ENCODE measurements at regions not wholly inside any gene's neighbourhood (a gene's known extent, or its start where the extent isn't known, plus 50 kb on each side); places are given as distances from the start of the nearest gene placed in this dataset.
"Not testable (repeated sequence)": the region's sequence is repeated elsewhere in the genome, so short reads cannot be mapped to it uniquely, and the experiment has no call there.

- DNase-seq: no peak
Measured at GRCh38 chr17:20771104-20771503, 191.6 kb downstream of the CDRT15L2 start.

GRCh38 chr17:20774472-20775135 lies 195.1 kb downstream of the CDRT15L2 start:
- no peak for DNase-seq

DNA sequence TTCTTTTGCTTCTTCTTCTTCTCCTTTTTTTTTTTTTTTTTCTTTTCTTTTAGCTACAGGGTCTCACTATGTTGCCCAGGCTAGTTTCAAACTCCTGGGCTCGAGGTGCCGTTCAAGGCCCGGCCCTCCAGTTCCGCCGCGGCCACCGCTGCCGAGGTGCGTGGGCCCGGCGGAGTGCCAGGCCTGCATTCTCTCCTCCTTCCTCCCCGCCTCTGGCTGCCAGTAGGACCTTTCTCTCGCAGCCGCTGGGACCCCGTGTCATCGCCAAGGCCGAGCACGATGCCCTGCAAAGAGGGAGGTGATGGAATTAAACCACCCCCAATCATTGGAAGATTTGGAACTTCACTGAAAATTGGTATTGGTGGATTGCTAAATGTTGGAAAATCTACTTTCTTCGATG lies 195.8 kb downstream of the CDRT15L2 start:
- no peak for DNase-seq

GRCh38 chr17:20779521-20779920 lies 200.0 kb downstream of the CDRT15L2 start:
- DNase-seq: no peak

DNA sequence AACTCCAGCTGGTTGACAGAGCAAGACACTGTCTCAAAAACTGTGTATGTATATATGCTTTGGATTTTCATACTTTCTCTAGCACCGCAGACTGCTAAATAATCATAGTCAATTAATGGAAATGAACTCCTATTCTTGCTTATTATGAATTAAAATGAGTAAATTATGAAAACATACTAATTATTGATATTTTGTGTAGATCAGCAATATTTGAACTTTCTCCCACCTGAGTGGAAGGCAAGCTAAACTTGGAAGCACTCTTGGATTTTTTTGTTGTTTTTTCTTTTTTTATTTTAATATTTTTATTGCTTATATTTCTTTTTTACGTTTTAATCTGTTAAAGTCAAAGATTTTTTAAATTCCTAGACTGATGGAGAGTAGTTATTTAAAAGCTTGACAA lies 201.7 kb downstream of the CDRT15L2 start:
- no peak for DNase-seq

GRCh38 chr17:20781869-20782268 lies 202.3 kb downstream of the CDRT15L2 start:
- not testable (repeated sequence) for DNase-seq

DNA sequence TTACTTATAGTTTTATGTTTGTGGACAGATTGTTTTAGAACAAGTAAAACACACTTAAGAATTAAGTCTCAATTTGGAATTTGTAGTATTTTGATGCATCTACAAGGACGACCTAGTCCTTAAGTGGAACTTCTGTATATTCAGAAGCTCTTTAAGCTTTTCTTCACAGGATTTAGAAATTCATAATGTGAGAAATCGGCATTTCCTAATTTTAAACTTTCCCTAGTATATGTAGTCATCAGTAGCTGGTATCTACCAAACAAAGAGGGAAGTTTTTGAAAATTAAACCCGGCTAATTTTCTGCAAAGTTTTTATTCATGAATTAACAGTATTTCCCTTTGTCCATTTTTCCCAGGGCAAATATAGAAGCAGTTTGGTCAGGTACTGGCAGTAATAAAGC lies 203.6 kb downstream of the CDRT15L2 start:
- DNase-seq: no peak

DNA sequence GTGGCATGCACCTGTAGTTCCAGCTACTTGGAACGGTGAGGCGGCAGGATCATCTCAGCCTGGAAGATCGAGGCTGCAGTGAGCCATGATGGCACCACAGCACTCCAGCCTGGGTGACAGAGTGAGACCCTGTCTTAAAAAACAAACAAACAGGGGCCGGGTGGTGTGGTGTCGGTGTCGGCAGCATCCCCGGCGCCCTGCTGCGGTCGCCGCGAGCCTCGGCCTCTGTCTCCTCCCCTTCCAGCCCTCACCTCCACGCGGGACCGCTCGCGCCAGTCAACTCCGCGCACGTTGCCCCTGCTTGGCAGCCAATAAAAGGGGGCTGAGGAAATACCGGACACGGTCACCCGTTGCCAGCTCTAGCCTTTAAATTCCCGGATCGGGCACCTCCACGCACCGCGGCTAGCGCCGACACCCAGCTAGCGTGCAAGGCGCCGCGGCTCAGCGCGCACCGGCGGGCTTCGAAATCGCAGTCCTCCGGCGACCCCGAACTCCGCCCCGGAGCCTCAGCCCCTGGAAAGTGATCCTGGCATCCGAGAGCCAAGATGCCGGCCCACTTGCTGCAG lies 204.7 kb downstream of the CDRT15L2 start:
- DNase-seq: no peak

- no peak for DNase-seq
Measured at GRCh38 chr17:20787281-20787680, 207.8 kb downstream of the CDRT15L2 start.

- DNase-seq: no peak
Measured at GRCh38 chr17:20791626-20792025, 212.1 kb downstream of the CDRT15L2 start.

- DNase-seq: not testable (repeated sequence)
Measured at GRCh38 chr17:20794532-20794931, 215.0 kb downstream of the CDRT15L2 start.

- DNase-seq: no peak
Measured at GRCh38 chr17:20797292-20797691, 217.8 kb downstream of the CDRT15L2 start.

DNA sequence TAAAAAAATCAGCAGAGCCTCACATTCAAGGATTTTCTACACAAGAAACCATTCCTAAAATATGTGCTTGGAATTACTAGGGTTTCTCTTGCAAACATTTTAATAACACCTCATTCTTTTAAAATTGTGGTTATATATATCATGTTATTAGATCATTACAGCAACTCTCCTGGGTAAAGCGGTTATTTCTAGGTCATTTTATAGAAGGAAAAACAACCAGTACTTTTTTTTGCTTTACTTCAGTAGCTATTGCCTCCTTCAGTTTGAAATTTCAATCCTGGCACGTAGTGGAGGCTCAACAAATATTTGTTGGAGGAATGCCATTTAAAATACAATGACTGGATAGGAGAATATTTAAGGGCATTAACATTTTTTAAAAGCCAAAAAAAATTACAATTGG lies 220.6 kb downstream of the CDRT15L2 start:
- DNase-seq: no peak

DNA sequence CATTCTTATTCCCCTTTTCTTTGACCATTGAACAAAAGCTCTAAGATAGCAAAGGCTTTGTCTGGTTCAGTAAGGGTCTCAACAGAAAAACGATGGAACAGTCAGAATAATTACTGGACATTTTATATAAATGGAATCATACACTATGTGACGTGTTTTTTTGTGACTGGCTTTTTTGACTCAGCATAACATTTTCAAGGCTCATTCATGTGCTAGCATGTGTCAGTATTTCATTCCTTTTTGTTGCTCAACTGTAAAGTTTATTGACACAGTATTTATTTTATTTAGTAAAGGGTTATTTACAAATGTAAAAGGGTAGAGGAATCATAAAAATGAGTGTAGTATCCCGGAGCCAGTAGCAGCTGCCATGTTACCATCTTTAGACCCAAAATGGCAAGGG lies 226.2 kb downstream of the CDRT15L2 start:
- DNase-seq: no peak

- not testable (repeated sequence) for DNase-seq
Measured at GRCh38 chr17:20807566-20807965, 228.0 kb downstream of the CDRT15L2 start.

DNA sequence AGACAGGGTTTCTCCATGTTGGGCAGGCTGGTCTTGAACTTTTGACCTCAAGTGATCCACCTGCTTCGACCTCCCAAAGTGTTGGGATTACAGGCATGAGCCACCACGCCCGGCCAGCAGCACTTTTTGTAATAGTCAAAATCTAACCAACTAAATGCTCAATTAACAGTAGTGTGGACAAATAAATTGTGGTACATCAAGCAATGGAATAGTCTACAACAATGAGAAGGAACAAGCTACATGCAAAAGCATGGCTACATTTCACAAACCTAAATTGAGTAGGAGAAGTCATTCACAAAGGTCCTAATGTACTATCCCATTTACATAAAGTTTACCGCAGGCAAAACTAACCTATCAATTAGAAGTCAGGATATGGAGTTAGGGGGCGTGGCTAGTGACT lies 227.4 kb downstream of the USP22 start:
- not testable (repeated sequence) for DNase-seq

DNA sequence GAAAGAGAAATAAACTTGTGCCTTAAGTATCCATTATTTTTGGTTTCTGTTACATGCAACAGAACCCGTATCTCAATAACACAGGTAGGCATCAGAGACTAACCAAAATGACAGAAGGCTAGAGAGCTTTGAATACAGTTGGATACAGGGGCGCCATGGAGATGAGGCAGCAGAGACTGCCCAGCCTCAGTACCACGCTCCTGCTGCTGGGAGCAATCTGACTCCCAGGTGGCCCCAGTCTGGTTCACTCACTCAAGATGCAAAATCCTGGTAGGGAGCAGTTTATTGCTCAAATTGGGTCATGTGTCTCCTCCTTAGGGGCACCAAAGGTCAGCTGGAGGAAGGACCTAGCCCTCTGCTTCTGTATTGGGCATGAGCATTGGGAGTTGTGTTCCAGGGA lies 218.9 kb downstream of the USP22 start:
- DNase-seq: no peak

- no peak for DNase-seq
Measured at GRCh38 chr17:20825539-20825938, 217.3 kb downstream of the USP22 start.

GRCh38 chr17:20840453-20840852 lies 202.4 kb downstream of the USP22 start:
- DNase-seq: not testable (repeated sequence)

DNA sequence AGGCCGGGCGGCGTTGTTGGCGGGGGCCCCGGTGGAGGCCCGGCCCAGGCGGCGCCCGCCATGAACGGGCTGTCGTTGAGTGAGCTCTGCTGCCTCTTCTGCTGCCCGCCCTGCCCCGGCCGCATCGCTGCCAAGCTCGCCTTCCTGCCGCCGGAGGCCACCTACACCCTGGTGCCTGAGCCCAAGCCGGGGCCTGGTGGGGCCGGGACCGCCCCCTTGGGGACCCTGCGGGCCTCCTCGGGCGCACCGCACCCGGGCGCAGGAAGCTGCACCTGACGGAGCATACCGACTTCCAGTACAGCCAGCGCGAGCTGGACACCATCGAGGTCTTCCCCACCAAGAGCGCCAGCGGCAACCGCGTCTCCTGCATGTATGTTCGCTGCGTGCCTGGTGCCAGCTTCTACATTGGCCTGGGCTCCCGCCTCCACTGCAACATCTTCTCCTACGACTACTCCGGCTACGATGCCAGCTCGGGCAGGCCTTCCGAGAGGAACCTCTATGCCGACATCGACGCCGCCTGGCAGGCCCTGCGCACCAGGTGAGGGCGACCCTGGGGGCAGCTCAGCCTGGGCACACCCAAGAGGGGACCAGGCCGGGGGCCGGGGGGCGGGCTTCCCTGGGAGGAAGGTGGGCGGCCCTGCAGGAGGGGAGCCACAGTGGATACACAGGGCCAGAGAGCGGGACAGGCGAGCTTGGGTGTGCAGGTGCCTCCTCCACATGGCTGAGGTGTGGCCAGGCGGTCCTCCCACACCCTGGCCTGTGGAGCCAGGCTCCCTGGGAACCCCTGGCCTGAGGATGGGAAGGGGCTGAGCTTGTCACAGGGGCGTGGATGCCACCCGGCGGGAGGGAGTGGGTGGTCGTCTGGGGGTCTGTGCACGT lies 201.6 kb downstream of the USP22 start:
- DNase-seq: not testable (repeated sequence)

DNA sequence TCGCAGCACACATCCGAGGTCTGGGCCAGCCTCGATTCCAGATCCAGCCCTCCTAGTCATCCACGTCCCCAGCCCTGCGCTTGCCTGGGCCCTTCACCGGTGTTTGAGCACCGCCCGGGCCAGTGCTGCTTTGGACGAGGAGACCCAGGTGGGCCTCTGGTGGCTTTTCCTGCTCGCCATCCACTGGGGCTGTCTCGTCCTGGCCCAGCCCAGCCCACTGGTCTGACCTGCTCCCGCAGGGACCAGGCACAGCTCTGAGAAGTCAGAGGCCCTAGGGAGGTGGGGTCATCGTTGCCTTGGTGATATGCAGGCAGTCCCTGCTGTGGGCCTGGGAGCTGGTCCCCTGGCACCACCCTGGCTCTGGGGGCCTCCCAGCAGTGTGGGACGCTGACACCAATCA lies 200.8 kb downstream of the USP22 start:
- not testable (repeated sequence) for DNase-seq

DNA sequence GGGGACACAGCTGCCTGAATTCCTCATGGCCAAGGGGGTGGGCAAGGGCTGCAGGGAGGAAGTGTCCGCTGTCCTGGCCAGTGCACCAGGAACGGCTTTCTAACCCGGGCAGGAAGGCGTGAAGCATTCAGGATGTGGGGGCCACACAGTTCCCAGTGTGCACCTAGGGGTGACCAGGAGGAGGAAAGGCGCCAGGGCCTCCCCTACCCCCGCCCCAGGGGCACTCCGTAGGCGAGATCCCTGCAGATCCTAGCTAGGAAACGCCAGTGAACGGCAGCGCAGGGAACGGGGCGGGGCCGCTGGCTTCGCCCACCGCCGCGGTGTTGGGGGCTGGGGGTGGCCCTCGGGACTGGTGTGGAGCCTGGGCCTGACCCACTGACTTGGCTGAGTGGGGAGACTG lies 199.6 kb downstream of the USP22 start:
- not testable (repeated sequence) for DNase-seq

DNA sequence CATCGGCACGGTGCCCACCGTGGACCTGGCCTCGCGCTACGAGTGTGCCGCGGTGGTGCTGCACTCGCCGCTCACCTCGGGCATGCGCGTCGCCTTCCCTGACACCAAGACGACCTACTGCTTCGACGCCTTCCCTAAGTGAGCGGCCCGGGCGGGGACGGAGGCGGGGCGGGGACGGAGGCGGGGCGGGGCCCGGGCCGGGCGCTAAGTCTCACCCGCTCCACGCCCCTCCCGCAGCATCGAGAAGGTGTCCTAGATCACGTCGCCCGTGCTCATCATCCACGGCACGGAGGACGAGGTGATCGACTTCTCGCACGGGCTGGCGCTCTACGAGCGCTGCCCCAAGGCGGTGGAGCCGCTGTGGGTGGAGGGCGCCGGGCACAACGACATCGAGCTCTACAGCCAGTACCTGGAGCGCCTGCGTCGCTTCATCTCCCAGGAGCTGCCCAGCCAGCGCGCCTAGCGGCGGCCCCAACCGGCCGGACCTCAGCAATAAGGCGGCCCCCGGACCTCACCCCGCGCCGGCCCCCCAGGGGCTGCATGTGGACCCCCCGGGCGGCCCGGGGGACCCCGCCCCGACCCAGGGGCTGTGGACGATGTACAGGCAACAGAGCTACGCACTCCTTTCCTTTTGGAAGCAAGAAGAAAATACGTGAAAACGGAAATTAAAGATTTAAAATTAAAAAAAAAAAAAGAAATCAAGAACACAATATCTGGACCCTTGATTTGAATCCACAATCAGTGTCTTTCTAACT lies 198.8 kb downstream of the USP22 start:
- peak; percentile 36 for DNase-seq
